Hepatocyte (in vitro differentiated cells): ENCODE measurements at regions not wholly inside any gene's neighbourhood (a gene's known extent, or its start where the extent isn't known, plus 50 kb on each side); places are given as distances from the start of the nearest gene placed in this dataset.

ENCODE experiments used
- DNase-seq: peaks from one replicate; pipeline ENCODE4 v3.0.0-alpha.2; 2016; ENCODE audit warnings: low spot score
- H2AFZ ChIP-seq: fragments of 200-600 bp; sonication (generic); 2 replicates; pipeline ENCODE4 v1.6.0; 2016; ENCODE audit warnings: antibody characterized with exemption, mild to moderate bottlenecking
- H3K27ac ChIP-seq: fragments of 200-600 bp; sonication (generic); 2 replicates; pipeline ENCODE4 v1.5.1; 2016; ENCODE audit warnings: mild to moderate bottlenecking
- H3K27me3 ChIP-seq: fragments of 200-600 bp; sonication (generic); 2 replicates; pipeline ENCODE4 v1.6.1; 2016
- H3K36me3 ChIP-seq: fragments of 200-600 bp; sonication (generic); replicated peaks from 2 replicates; pipeline ENCODE4 v1.5.1; 2016; ENCODE audit warnings: low read depth; ENCODE audit not compliant: insufficient read depth
- H3K4me1 ChIP-seq: fragments of 200-600 bp; sonication (generic); 2 replicates; pipeline ENCODE4 v1.5.1; 2016; ENCODE audit warnings: mild to moderate bottlenecking, moderate library complexity; ENCODE audit not compliant: insufficient read depth
- H3K4me2 ChIP-seq: fragments of 200-600 bp; sonication (generic); 2 replicates; pipeline ENCODE4 v1.6.0; 2016
- H3K4me3 ChIP-seq: fragments of 200-600 bp; sonication (generic); 2 replicates; pipeline ENCODE4 v1.5.1; 2016; ENCODE audit warnings: mild to moderate bottlenecking
- H3K79me2 ChIP-seq: fragments of 200-600 bp; sonication (generic); 2 replicates; pipeline ENCODE4 v1.6.0; 2017; ENCODE audit warnings: mild to moderate bottlenecking
- H3K9me2 ChIP-seq: fragments of 200-600 bp; sonication (generic); replicated peaks from 2 replicates; pipeline ENCODE4 v1.6.0; 2017; ENCODE audit warnings: mild to moderate bottlenecking; ENCODE audit not compliant: insufficient read depth
- H3K9me3 ChIP-seq: fragments of 200-600 bp; sonication (generic); 2 replicates; pipeline ENCODE4 v1.5.1; 2016; ENCODE audit warnings: low read depth, mild to moderate bottlenecking
- H4K20me1 ChIP-seq: fragments of 200-600 bp; sonication (generic); 2 replicates; pipeline ENCODE4 v1.6.0; 2016; ENCODE audit warnings: mild to moderate bottlenecking; ENCODE audit not compliant: insufficient read depth, poor library complexity, severe bottlenecking
- EZH2 ChIP-seq: fragments of 200-600 bp; sonication (generic); IDR thresholded peaks from 2 replicates; pipeline ENCODE4 v1.6.1; 2016; ENCODE audit warnings: antibody characterized with exemption, mild to moderate bottlenecking, borderline replicate concordance
- EZH2phosphoT487 ChIP-seq: fragments of 200-600 bp; sonication (generic); IDR thresholded peaks from one replicate; pipeline ENCODE4 v1.6.1; 2018; ENCODE audit warnings: antibody characterized with exemption, mild to moderate bottlenecking, low read depth, moderate library complexity; ENCODE audit not compliant: unreplicated experiment, severe bottlenecking
- WGBS: methylation state at CpG from one replicate; pipeline ENCODE4 v1.1.6; 2016; ENCODE audit warnings: low lambda C conversion rate; ENCODE audit errors: missing lambda C conversion rate; 5-methylcytosine and 5-hydroxymethylcytosine counted together
- TF ChIP-seq, protein P1 (sequence below): fragments of 200-600 bp; sonication (generic); IDR thresholded peaks from 2 replicates; pipeline ENCODE4 v1.5.1; 2016; ENCODE audit warnings: antibody characterized with exemption, mild to moderate bottlenecking; ENCODE audit not compliant: poor library complexity

DNA sequence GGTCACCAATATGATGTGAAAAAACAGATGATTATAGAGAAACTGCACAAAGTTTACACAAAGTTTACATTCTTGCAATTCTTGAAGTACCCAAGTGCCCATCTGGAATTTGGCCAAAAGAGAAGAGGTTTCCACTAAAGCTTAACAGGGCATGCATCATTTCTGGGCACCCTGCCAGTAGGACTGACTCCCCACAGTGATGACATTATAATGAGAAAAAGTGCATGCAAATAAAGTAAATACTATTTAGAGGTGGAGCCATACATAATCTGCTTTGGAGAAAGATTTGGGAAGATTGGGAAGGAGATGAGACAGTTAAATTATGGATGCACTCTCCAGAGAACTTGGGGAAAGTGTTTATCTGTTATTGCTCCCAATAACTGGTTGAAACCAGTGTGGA, 93.7 kb upstream of the TRPC3 start:
- H3K36me3 ChIP-seq: no peaks in the 10 kb centered on the region
- H2AFZ ChIP-seq: no peak overlapping the region
- TF ChIP-seq EZH2 (no peak), EZH2phosphoT487 (no peak)
- TF ChIP-seq, protein P1, sequence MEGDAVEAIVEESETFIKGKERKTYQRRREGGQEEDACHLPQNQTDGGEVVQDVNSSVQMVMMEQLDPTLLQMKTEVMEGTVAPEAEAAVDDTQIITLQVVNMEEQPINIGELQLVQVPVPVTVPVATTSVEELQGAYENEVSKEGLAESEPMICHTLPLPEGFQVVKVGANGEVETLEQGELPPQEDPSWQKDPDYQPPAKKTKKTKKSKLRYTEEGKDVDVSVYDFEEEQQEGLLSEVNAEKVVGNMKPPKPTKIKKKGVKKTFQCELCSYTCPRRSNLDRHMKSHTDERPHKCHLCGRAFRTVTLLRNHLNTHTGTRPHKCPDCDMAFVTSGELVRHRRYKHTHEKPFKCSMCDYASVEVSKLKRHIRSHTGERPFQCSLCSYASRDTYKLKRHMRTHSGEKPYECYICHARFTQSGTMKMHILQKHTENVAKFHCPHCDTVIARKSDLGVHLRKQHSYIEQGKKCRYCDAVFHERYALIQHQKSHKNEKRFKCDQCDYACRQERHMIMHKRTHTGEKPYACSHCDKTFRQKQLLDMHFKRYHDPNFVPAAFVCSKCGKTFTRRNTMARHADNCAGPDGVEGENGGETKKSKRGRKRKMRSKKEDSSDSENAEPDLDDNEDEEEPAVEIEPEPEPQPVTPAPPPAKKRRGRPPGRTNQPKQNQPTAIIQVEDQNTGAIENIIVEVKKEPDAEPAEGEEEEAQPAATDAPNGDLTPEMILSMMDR: no peak
- H3K4me3 ChIP-seq: no peak overlapping the region
- no peaks in the 10 kb centered on the region for H3K9me3 ChIP-seq
- no peak overlapping the region for H3K27ac ChIP-seq
- no peaks in the 10 kb centered on the region for H3K79me2 ChIP-seq
- no peaks in the 10 kb centered on the region for H3K9me2 ChIP-seq
- no peaks in the 10 kb centered on the region for H3K27me3 ChIP-seq
- no peaks in the 10 kb centered on the region for H3K4me1 ChIP-seq
- no peaks in the 10 kb centered on the region for H4K20me1 ChIP-seq
- DNase-seq: peak; percentile 57
- H3K4me2 ChIP-seq: no peak overlapping the region

GRCh38 chr4:122044501-122044900, 92.6 kb upstream of the TRPC3 start:
- 97% methylated on average over 1 of the region's 1 CpG for WGBS
- Histone ChIP-seq H3K4me1 (no peaks in the 10 kb centered on the region), H3K9me2 (no peaks in the 10 kb centered on the region), H3K27me3 (no peaks in the 10 kb centered on the region), H3K9me3 (no peaks in the 10 kb centered on the region), H3K4me2 (no peak overlapping the region), H3K36me3 (no peaks in the 10 kb centered on the region), H4K20me1 (no peaks in the 10 kb centered on the region), H3K27ac (no peak overlapping the region), H3K79me2 (no peaks in the 10 kb centered on the region), H3K4me3 (no peak overlapping the region), H2AFZ (no peak overlapping the region)
- TF ChIP-seq, protein P1: no peak
- TF ChIP-seq EZH2 (no peak), EZH2phosphoT487 (no peak)
- DNase-seq: no peak

DNA sequence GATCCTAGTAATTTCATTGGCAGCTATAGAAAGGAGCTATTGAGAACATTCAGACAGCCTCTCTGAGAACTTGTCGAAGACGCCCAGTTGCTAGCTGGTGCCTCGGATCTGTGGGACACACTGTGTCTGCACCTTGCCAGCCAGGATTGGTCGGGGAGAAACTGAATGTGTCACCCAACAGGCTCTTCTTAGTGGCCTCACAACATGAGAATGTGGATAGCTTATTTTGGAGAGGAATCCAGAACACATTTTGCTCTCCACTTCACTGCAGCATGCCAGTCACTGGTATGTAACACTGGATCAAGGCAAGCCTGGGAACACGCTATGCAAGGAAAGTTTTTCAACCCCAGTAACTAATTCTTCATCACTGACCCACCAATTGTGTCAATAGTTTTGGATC, 89.5 kb upstream of the TRPC3 start:
- no peaks in the 10 kb centered on the region for H3K9me3 ChIP-seq
- H3K4me3 ChIP-seq: no peak overlapping the region
- no peaks in the 10 kb centered on the region for H3K36me3 ChIP-seq
- H3K79me2 ChIP-seq: no peaks in the 10 kb centered on the region
- H3K4me1 ChIP-seq: no peaks in the 10 kb centered on the region
- WGBS: 83% methylated on average over 5 of the region's 5 CpGs
- no peak for TF ChIP-seq EZH2phosphoT487
- TF ChIP-seq EZH2: no peak
- TF ChIP-seq, protein P1: no peak
- H3K9me2 ChIP-seq: no peaks in the 10 kb centered on the region
- H2AFZ ChIP-seq: no peak overlapping the region
- no peaks in the 10 kb centered on the region for H3K27me3 ChIP-seq
- H4K20me1 ChIP-seq: no peaks in the 10 kb centered on the region
- no peak overlapping the region for H3K4me2 ChIP-seq
- DNase-seq: no peak
- H3K27ac ChIP-seq: no peak overlapping the region

GRCh38 chr4:122038896-122039295, 87.0 kb upstream of the TRPC3 start:
- no peak overlapping the region for H3K4me2 ChIP-seq
- TF ChIP-seq, protein P1: no peak
- TF ChIP-seq EZH2: no peak
- no peak for TF ChIP-seq EZH2phosphoT487
- H2AFZ ChIP-seq: no peak overlapping the region
- H3K36me3 ChIP-seq: no peaks in the 10 kb centered on the region
- H3K4me1 ChIP-seq: no peaks in the 10 kb centered on the region
- 46% methylated on average over 2 of the region's 2 CpGs for WGBS
- no peaks in the 10 kb centered on the region for H3K79me2 ChIP-seq
- H3K9me3 ChIP-seq: no peaks in the 10 kb centered on the region
- DNase-seq: no peak
- H3K27ac ChIP-seq: no peak overlapping the region
- no peaks in the 10 kb centered on the region for H3K27me3 ChIP-seq
- no peak overlapping the region for H3K4me3 ChIP-seq
- H4K20me1 ChIP-seq: no peaks in the 10 kb centered on the region
- no peaks in the 10 kb centered on the region for H3K9me2 ChIP-seq
